HEK293 (cell line): ENCODE measurements at regions not wholly inside any gene's neighbourhood (a gene's known extent, or its start where the extent isn't known, plus 50 kb on each side); places are given as distances from the start of the nearest gene placed in this dataset.

Experiments used
- CTCF ChIA-PET: fragments of 350-600 bp; formaldehyde crosslinking; extraction: SDS; loops from one replicate; lab custom pipeline; 2021; ENCODE audit warnings: antibody characterized with exemption; lab: Yijun Ruan, JAX
- POLR2A ChIA-PET: fragments of 300-600 bp; formaldehyde crosslinking; extraction: SDS; loops from one replicate; lab custom pipeline; 2020; ENCODE audit warnings: antibody characterized with exemption, inconsistent platforms; lab: Yijun Ruan, JAX
- H3K27ac ChIP-seq: fragments of 200-500 bp; sonication (Bioruptor generic); 2 replicates; pipeline ENCODE4 v1.5.1; 2014; ENCODE audit warnings: low read depth, low read length, control low read depth, inconsistent platforms; ENCODE audit errors: extremely low read depth
- H3K36me3 ChIP-seq, 2 experiments: fragments of 200-500 bp in 1 of 2; sonication (Bioruptor generic) in 1 of 2; 1 replicate in 1 of 2; 2 replicates in 1 of 2; pipeline ENCODE4 v1.5.1; 2014 to 2017; ENCODE audit warnings: inconsistent platforms in 2 of 2, low read length in 2 of 2; ENCODE audit not compliant: control insufficient read depth in 2 of 2, insufficient read depth in 1 of 2
- H3K4me1 ChIP-seq: fragments of 200-500 bp; sonication (Bioruptor generic); 2 replicates; pipeline ENCODE4 v1.5.1; 2014; ENCODE audit warnings: mild to moderate bottlenecking, low read length, inconsistent platforms; ENCODE audit not compliant: control insufficient read depth, insufficient read depth
- H3K4me3 ChIP-seq: 2 replicates; pipeline ENCODE4 v1.5.1; 2011; ENCODE audit warnings: low read depth, mild to moderate bottlenecking, control low read depth, low read length, moderate library complexity
- H3K9me3 ChIP-seq: fragments of 200-500 bp; sonication (Bioruptor generic); 2 replicates; pipeline ENCODE4 v1.5.1; 2014; ENCODE audit warnings: low read depth, low read length, inconsistent platforms; ENCODE audit not compliant: control insufficient read depth, insufficient read depth
- SETDB1 ChIP-seq: IDR thresholded peaks from one replicate; pipeline ENCODE4 v1.6.1; 2017; ENCODE audit warnings: mild to moderate bottlenecking, low read length, moderate library complexity, mixed read lengths; ENCODE audit not compliant: insufficient read length
- ZFP37 ChIP-seq: fragments of 450-650 bp; formaldehyde crosslinking; IDR thresholded peaks from 2 replicates; pipeline ENCODE4 v1.5.1; 2016; ENCODE audit warnings: missing biosample characterization, missing genetic modification characterization
- ZNF132 ChIP-seq: fragments of 450-650 bp; formaldehyde crosslinking; IDR thresholded peaks from 2 replicates; pipeline ENCODE4 v1.5.1; 2017; ENCODE audit warnings: missing biosample characterization, missing genetic modification characterization, borderline replicate concordance
- ZNF140 ChIP-seq: fragments of 450-650 bp; formaldehyde crosslinking; IDR thresholded peaks from 2 replicates; pipeline ENCODE4 v1.5.1; 2016; ENCODE audit warnings: missing biosample characterization, missing genetic modification characterization
- ZNF174 ChIP-seq: fragments of 450-650 bp; formaldehyde crosslinking; IDR thresholded peaks from 2 replicates; pipeline ENCODE4 v1.5.0; 2017; ENCODE audit warnings: missing biosample characterization, mild to moderate bottlenecking, missing genetic modification characterization
- ZNF202 ChIP-seq: fragments of 450-650 bp; formaldehyde crosslinking; IDR thresholded peaks from 2 replicates; pipeline ENCODE4 v1.5.1; 2016; ENCODE audit warnings: missing biosample characterization, missing genetic modification characterization, borderline replicate concordance
- ZNF274 ChIP-seq, 2 experiments: fragments of 200-500 bp in 1 of 2; fragments of 450-650 bp in 1 of 2; sonication (Bioruptor generic) in 1 of 2; formaldehyde crosslinking in 1 of 2; IDR thresholded peaks; 2 replicates each; pipeline versions ENCODE4 v1.5.1 to v1.6.1; 2014 to 2016; ENCODE audit warnings: borderline replicate concordance in 1 of 2, inconsistent platforms in 1 of 2, low read length in 1 of 2, missing biosample characterization in 1 of 2, missing genetic modification characterization in 1 of 2
- ZNF280D ChIP-seq: fragments of 450-650 bp; formaldehyde crosslinking; IDR thresholded peaks from 2 replicates; pipeline ENCODE4 v1.5.1; 2016; ENCODE audit warnings: missing biosample characterization, missing genetic modification characterization
- ZNF341 ChIP-seq: fragments of 450-650 bp; formaldehyde crosslinking; IDR thresholded peaks from 2 replicates; pipeline ENCODE4; 2016; ENCODE audit warnings: low read depth, missing biosample characterization, missing genetic modification characterization
- ZNF350 ChIP-seq: fragments of 450-650 bp; formaldehyde crosslinking; IDR thresholded peaks from 2 replicates; pipeline ENCODE4 v1.5.0; 2017; ENCODE audit warnings: missing biosample characterization, mild to moderate bottlenecking, missing genetic modification characterization
- ZNF37A ChIP-seq: fragments of 450-650 bp; IDR thresholded peaks from 2 replicates; pipeline ENCODE4 v1.5.1; 2018; ENCODE audit warnings: missing biosample characterization, missing genetic modification characterization
- ZNF544 ChIP-seq: fragments of 450-650 bp; formaldehyde crosslinking; IDR thresholded peaks from 2 replicates; pipeline ENCODE4 v1.5.0; 2017; ENCODE audit warnings: missing biosample characterization, missing genetic modification characterization
- ZNF600 ChIP-seq: fragments of 450-650 bp; formaldehyde crosslinking; IDR thresholded peaks from 2 replicates; pipeline ENCODE4 v1.5.1; 2016; ENCODE audit warnings: missing biosample characterization, missing genetic modification characterization
- ZNF645 ChIP-seq: fragments of 450-650 bp; formaldehyde crosslinking; IDR thresholded peaks from 2 replicates; pipeline ENCODE4; 2016; ENCODE audit warnings: missing biosample characterization, missing genetic modification characterization
- ZNF658 ChIP-seq: fragments of 450-650 bp; formaldehyde crosslinking; IDR thresholded peaks from 2 replicates; pipeline ENCODE4; 2016; ENCODE audit warnings: missing biosample characterization, missing genetic modification characterization
- ZNF785 ChIP-seq: fragments of 450-650 bp; formaldehyde crosslinking; IDR thresholded peaks from 2 replicates; pipeline ENCODE4 v1.5.1; 2016; ENCODE audit warnings: missing biosample characterization, missing genetic modification characterization
- ZNF791 ChIP-seq: fragments of 450-650 bp; formaldehyde crosslinking; IDR thresholded peaks from 2 replicates; pipeline ENCODE4 v1.5.1; 2016; ENCODE audit warnings: missing biosample characterization, missing genetic modification characterization
- TF ChIP-seq, protein P1 (sequence below): fragments of 450-650 bp; formaldehyde crosslinking; IDR thresholded peaks from 2 replicates; pipeline ENCODE4 v1.5.1; 2016; ENCODE audit warnings: missing biosample characterization, missing genetic modification characterization
- TF ChIP-seq, protein P2 (sequence below): fragments of 450-650 bp; formaldehyde crosslinking; IDR thresholded peaks from 2 replicates; pipeline ENCODE4 v1.5.1; 2016; ENCODE audit warnings: missing biosample characterization, missing genetic modification characterization
- TF ChIP-seq, protein P3 (sequence below): fragments of 450-650 bp; formaldehyde crosslinking; IDR thresholded peaks from 2 replicates; pipeline ENCODE4 v1.5.1; 2016; ENCODE audit warnings: missing biosample characterization, missing genetic modification characterization
- TF ChIP-seq, protein P4 (sequence below): fragments of 450-650 bp; formaldehyde crosslinking; IDR thresholded peaks from 2 replicates; pipeline ENCODE4 v1.5.1; 2016; ENCODE audit warnings: missing biosample characterization, missing genetic modification characterization
- TF ChIP-seq, protein P5 (sequence below): fragments of 450-650 bp; formaldehyde crosslinking; IDR thresholded peaks from 2 replicates; pipeline ENCODE4 v1.5.1; 2017; ENCODE audit warnings: missing biosample characterization, missing genetic modification characterization
- TF ChIP-seq, protein P6 (sequence below): fragments of 450-650 bp; formaldehyde crosslinking; IDR thresholded peaks from 2 replicates; pipeline ENCODE4 v1.5.1; 2016; ENCODE audit warnings: missing biosample characterization, missing genetic modification characterization

GRCh38 chr14:25942090-25942489, 655.7 kb downstream of the NOVA1 start:
- Histone ChIP-seq H3K9me3 (no peaks in the 10 kb centered on the region), H3K27ac (no peak overlapping the region), H3K4me1 (no peaks in the 10 kb centered on the region), H3K36me3 (no peaks in the 10 kb centered on the region), H3K4me3 (no peak overlapping the region)
- TF ChIP-seq ZFP37 (tag by site-specific recombination) (no peak), ZNF140 (tag by site-specific recombination) (no peak), ZNF274 (IDR thresholded peaks at IDR 0.05; ENCODE audit: low read length) (no peak), ZNF274 (tag by site-specific recombination; IDR thresholded peaks at IDR 0.05; ENCODE audit: borderline replicate concordance) (no peak), ZNF785 (tag by site-specific recombination) (no peak), ZNF341 (no peak), ZNF280D (no peak), ZNF658 (no peak), ZNF600 (no peak)
- TF ChIP-seq, protein P1, sequence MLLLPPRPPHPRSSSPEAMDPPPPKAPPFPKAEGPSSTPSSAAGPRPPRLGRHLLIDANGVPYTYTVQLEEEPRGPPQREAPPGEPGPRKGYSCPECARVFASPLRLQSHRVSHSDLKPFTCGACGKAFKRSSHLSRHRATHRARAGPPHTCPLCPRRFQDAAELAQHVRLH (tag by site-specific recombination) = no peak
- TF ChIP-seq, protein P2, sequence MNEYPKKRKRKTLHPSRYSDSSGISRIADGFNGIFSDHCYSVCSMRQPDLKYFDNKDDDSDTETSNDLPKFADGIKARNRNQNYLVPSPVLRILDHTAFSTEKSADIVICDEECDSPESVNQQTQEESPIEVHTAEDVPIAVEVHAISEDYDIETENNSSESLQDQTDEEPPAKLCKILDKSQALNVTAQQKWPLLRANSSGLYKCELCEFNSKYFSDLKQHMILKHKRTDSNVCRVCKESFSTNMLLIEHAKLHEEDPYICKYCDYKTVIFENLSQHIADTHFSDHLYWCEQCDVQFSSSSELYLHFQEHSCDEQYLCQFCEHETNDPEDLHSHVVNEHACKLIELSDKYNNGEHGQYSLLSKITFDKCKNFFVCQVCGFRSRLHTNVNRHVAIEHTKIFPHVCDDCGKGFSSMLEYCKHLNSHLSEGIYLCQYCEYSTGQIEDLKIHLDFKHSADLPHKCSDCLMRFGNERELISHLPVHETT (tag by site-specific recombination) = no peak
- TF ChIP-seq, protein P3, sequence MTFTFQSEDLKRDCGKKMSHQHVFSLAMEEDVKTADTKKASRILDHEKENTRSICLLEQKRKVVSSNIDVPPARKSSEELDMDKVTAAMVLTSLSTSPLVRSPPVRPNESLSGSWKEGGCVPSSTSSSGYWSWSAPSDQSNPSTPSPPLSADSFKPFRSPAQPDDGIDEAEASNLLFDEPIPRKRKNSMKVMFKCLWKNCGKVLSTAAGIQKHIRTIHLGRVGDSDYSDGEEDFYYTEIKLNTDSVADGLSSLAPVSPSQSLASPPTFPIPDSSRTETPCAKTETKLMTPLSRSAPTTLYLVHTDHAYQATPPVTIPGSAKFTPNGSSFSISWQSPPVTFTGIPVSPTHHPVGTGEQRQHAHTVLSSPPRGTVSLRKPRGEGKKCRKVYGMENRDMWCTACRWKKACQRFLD = no peak
- POLR2A ChIA-PET = no interaction called here
- CTCF ChIA-PET = no interaction called here

- POLR2A ChIA-PET = no interaction called here
- CTCF ChIA-PET = no interaction called here
These were observed 664.1 kb downstream of the NOVA1 start for GRCh38 chr14:25933731-25934130.

More at GRCh38 chr14:25933731-25934130, 664.1 kb downstream of the NOVA1 start:
- TF ChIP-seq ZNF350 (tag by site-specific recombination) = no peak
- TF ChIP-seq ZNF132 (tag by site-specific recombination) = no peak
- TF ChIP-seq ZNF202 (tag by site-specific recombination) = no peak
- TF ChIP-seq, protein P4, sequence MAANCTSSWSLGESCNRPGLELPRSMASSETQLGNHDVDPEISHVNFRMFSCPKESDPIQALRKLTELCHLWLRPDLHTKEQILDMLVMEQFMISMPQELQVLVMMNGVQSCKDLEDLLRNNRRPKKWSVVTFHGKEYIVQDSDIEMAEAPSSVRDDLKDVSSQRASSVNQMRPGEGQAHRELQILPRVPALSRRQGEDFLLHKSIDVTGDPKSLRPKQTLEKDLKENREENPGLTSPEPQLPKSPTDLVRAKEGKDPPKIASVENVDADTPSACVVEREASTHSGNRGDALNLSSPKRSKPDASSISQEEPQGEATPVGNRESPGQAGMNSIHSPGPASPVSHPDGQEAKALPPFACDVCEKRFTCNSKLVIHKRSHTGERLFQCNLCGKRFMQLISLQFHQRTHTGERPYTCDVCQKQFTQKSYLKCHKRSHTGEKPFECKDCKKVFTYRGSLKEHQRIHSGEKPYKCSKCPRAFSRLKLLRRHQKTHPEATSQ (tag by site-specific recombination) = no peak
- TF ChIP-seq ZNF791 (tag by site-specific recombination) = no peak
- TF ChIP-seq ZNF174 = no peak
- no peak for TF ChIP-seq ZNF645 (tag by site-specific recombination)
- TF ChIP-seq, protein P5, sequence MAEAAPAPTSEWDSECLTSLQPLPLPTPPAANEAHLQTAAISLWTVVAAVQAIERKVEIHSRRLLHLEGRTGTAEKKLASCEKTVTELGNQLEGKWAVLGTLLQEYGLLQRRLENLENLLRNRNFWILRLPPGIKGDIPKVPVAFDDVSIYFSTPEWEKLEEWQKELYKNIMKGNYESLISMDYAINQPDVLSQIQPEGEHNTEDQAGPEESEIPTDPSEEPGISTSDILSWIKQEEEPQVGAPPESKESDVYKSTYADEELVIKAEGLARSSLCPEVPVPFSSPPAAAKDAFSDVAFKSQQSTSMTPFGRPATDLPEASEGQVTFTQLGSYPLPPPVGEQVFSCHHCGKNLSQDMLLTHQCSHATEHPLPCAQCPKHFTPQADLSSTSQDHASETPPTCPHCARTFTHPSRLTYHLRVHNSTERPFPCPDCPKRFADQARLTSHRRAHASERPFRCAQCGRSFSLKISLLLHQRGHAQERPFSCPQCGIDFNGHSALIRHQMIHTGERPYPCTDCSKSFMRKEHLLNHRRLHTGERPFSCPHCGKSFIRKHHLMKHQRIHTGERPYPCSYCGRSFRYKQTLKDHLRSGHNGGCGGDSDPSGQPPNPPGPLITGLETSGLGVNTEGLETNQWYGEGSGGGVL (tag by site-specific recombination) = no peak
- TF ChIP-seq, protein P6, sequence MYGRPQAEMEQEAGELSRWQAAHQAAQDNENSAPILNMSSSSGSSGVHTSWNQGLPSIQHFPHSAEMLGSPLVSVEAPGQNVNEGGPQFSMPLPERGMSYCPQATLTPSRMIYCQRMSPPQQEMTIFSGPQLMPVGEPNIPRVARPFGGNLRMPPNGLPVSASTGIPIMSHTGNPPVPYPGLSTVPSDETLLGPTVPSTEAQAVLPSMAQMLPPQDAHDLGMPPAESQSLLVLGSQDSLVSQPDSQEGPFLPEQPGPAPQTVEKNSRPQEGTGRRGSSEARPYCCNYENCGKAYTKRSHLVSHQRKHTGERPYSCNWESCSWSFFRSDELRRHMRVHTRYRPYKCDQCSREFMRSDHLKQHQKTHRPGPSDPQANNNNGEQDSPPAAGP = no peak
- no peak for TF ChIP-seq SETDB1
- no peak for TF ChIP-seq ZNF544 (tag by site-specific recombination)
- no peak for TF ChIP-seq ZNF37A (tag by site-specific recombination)
- Histone ChIP-seq H3K4me3 (no peak overlapping the region), H3K36me3 (no peaks in the 10 kb centered on the region), H3K27ac (no peak overlapping the region), H3K9me3 (no peaks in the 10 kb centered on the region), H3K4me1 (no peaks in the 10 kb centered on the region)
